Medulla oblongata (tissue), 1 donor: ENCODE measurements at regions not wholly inside any gene's neighbourhood (a gene's known extent, or its start where the extent isn't known, plus 50 kb on each side); places are given as distances from the start of the nearest gene placed in this dataset.

ENCODE experiments used
- DNase-seq: peaks from one replicate; pipeline ENCODE4 v3.0.0-alpha.2; 2015; ENCODE audit errors: extremely low spot score

DNA sequence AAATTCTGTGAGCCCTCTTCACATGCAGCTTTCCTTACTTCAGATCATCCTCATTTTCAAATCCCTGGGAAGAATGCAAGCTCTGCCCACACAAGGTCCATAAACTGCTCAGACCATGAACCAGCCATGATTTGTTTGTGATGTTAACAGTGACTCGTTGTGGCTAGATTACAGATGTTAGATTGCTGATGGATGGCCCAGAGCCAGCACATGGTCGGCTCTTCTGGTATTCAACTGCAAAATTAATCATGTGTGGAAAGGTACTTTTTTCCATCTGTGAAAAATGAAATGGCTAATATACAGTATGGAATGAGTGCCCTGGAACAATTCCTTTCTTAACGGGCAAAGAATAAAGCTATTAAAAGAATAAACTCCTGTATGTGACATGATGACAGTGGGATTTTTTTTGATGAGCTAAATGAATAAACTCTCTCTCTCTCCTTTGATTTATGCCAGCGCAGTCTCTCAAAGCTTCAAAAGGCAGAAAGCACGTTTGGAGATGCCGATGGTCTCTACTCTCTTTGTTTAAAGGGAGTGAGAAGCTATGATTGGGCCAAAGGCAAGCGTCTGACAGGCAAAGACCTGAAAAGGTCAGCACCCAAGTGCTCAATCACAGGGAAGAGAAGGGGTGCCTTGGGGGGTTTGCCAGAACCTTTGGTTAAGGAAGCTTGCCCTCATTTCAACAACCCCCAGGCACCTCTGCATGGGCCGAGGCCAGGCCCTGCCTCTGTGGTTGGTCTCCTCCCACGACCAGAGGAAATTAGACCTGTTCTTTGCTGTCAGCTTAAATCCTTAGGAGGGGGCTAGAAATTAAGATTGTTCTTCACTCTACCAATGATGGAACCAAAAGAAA is 444.0 kb upstream of the NFE2L3 start:
- no peak for DNase-seq

- DNase-seq = no peak
Observed at GRCh38 chr7:25710959-25711358, 441.0 kb upstream of the NFE2L3 start.

DNA sequence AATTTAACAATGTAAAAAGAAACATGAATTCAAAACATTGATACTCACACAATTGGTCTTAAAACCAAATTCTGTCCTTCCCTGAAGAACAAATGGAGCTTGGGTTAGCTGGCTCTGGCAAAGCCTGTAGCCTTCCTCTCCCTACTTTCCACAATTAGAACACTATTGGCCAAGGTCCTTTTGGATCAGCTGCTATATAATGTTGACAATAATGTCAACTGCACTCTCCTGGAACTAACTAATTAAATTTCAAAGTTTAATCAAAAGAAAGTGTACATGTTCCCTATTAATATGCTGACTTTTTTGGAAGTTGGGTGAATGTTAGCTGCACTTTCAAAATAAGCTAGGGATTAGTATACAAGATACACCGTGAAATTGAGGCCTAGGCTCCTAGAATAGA is 440.1 kb upstream of the NFE2L3 start:
- no peak for DNase-seq

- DNase-seq = no peak
Observed at GRCh38 chr7:25712500-25712899, 439.5 kb upstream of the NFE2L3 start.

DNA sequence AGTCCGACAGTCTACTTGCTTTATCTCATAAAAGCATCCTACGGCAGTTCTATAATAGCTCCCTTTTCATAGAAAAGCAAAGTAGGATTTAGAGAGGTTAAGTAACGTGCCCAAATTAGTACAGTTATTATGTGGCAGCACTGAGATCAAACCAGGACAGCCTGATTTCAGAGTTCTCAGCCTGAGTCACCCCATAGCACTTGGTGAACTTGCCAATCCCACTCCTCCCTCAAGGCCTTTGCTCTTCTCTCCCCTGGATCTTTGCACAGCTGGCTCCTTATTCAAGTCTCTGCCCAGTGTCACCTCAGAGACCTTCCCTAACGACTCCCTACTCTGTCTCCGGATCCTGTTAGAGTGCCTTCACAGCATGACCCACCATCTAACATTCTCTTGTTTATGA is 438.0 kb upstream of the NFE2L3 start:
- no peak for DNase-seq

- no peak for DNase-seq
Observed at GRCh38 chr7:25716421-25716820, 435.6 kb upstream of the NFE2L3 start.

DNA sequence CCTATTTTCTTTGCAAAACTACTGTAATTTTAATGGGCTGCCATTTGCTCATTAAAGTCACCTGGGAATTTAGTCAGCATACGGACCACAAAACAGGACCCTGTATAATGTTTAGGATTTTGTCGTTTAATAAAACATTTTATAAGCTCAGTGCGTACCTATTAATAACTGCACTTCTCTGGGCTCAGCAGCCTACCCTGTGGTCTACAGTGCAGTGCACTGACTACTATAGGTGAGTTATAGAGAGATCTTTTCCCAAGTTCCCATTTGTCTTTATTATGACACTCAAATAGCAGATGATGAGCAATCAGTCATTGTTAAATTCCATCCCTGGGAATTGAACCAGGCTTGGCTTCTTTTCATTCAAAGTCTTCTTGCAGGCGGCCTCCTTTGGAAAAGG is 433.4 kb upstream of the NFE2L3 start:
- DNase-seq = no peak

DNA sequence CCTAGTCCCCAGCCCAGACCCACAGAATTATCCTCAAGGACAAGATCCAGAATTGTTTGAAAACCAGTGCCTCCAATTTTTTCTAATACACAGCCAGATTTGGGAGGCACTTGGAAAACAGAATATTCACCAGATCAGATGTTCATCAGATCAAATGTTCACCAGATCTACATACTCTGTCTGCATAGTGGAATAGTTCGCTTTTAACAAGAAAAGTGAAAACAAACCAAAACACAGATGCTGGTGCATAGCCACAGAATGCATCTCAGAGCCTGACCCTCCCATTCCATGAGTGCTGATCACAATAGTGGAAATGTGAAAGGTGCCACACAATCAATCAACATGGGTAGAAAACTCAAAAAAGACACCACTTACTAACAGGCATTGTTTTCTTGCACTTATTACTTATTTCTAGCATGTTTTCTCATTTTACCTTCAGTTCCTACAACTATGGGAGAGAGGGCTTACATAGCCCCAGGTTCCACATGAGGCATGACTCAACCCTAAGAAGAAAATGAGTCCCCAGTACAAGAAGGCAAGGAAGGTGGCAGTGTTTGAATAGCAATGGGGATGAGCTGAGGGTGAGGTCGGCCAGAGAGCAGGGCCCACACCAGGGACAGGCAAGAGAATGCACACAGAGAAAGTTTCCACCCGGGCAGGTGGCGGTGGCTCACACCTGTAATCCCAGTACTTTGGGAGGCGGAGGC is 432.7 kb upstream of the NFE2L3 start:
- no peak for DNase-seq

DNA sequence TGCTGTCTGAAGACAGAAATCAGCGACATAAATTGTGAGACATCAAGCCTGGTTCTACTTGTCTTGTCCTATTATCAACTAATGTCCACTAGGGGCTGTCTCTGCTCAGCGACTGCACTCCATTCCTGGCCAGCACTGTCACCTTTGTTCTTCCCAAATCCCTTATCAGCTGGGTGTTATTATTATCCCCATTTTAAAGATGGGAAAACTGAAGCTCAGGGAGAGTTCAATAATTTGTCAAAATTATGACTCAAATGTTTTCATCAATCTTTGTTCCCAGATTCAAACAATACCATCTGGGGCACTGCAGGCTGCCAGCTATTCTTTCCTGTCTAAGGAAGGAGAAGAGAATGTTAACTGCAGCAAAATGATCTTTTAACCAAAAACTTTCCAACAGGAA is 431.6 kb upstream of the NFE2L3 start:
- no peak for DNase-seq

- DNase-seq = peak; percentile 45
Observed at GRCh38 chr7:25722856-25723255, 429.1 kb upstream of the NFE2L3 start.

DNA sequence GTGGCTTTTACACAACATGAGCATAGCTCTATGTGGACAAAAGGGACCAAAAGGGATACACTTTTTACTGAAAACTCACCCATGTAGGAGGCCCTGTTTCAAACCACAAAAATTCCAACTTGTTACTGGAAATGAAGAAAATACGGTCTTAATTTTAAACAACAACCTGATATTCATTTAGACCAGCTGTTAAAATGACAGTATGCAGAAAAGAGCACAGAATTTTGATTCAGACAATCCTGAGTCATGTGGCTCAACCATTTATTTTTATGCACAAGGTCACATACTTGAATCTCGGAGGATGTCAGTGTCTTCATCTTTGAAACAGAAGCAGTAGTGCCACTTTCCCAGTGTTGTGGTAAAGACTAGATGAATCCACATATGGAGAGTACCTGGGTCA is 426.5 kb upstream of the NFE2L3 start:
- no peak for DNase-seq

DNA sequence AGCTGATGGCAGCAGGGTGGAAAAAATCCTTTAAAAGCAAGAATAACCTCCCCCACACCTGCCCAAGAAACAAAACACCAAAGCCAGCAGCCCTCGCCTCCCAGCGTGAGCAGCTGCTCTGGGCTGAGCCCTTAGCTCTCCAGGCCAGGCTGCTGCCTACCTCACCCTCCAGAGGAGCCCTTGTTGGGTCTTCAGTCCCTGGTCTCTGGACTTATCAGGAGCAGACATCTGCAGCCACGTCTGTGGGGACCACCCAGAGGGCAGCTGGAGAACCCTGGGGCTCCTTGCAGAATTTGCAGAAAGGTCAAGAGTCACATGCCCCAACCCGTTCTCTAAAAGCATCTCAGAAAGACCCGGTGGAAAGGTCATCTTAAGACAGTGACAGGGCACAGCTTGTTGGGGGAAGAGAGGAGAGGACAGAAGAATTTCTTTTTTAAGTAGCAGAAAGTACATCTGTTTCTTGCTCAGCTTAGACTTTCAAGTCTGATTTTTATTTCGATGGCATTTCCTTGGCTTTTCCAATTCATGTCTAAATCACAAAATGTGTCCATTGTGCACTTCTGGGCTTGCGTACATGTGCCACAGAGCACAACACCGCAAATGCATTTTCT is 425.7 kb upstream of the NFE2L3 start:
- no peak for DNase-seq

DNA sequence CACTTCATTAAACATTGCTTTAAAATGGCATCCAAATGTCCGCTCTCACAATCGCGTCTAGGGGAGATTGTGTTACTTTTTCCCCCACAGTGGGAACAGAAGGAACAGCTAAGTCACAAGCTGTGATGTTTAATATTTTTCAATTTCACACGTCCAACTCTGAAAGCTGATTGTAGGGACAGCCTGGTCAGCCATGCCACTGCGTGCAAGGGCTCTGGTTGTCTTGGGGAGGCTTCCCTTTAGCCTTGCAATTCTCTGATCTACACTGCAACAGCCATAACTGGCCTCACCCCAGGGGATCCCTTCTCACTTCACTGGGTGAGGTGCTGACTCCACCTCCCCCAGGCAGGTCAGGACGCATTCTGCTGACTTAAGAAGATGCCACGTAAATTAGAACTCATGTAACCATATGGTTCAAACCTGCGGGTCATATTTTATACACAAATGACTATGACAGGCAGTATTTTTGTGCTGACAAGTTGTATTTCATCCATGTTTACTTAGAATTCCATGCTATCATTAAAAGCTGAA is 425.2 kb upstream of the NFE2L3 start:
- DNase-seq = no peak

DNA sequence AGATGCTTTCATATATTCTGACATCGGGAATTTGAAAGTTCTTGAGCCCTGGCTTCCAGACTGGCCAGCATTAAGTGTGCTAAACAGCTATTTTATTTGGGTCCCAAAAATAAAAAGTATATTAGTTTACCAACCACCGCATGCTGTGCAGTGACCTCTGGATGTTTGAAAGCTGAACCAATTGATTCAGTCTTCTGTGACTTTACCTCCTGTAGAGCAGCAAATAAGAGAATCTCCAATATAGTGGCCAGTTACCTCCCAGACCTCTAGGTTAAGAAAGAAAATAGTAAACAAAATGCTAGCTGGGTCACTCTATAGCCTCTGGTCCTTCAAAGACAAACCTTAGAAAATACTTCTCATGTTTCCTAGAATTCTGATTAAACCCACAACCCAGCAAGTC is 424.6 kb upstream of the NFE2L3 start:
- DNase-seq = no peak

- no peak for DNase-seq
Observed at GRCh38 chr7:25727876-25728275, 424.1 kb upstream of the NFE2L3 start.

GRCh38 chr7:25731068-25731845 is 420.7 kb upstream of the NFE2L3 start:
- no peak for DNase-seq

- no peak for DNase-seq
Observed at GRCh38 chr7:25731846-25732245, 420.2 kb upstream of the NFE2L3 start.

GRCh38 chr7:25732766-25733217 is 419.2 kb upstream of the NFE2L3 start:
- no peak for DNase-seq

GRCh38 chr7:25735674-25736242 is 416.2 kb upstream of the NFE2L3 start:
- DNase-seq = no peak

DNA sequence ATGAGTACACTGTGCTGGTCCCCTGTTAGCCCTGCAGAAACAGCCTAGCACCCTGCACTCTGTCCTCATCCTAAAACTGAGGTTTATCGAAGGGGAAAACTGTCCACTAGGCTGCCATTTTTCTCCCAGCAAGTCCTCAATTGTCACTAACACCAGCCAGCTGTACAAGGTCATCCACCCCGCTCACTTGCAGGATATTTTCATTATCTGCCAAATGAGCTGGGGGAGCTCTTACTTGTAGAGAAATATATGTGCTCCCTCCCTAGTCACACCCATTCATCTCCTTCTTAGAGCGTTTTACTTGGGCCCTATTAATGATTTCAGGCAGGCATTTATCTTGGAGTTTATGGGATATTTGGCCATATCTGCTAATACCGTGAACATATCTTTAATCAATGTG is 413.5 kb upstream of the NFE2L3 start:
- no peak for DNase-seq

- no peak for DNase-seq
Observed at GRCh38 chr7:25739143-25739542, 412.9 kb upstream of the NFE2L3 start.
